HEK293 (cell line): ENCODE measurements at regions not wholly inside any gene's neighbourhood (a gene's known extent, or its start where the extent isn't known, plus 50 kb on each side); places are given as distances from the start of the nearest gene placed in this dataset.
A peak's percentile ranks its signal among the peaks of the same experiment; 100 is the strongest.
"Not testable (repeated sequence)": the region's sequence is repeated elsewhere in the genome, so short reads cannot be mapped to it uniquely, and the experiment has no call there.

ENCODE experiments used
- CTCF ChIA-PET: fragments of 350-600 bp; formaldehyde crosslinking; extraction: SDS; loops from one replicate; lab custom pipeline; 2021; ENCODE audit warnings: antibody characterized with exemption; lab: Yijun Ruan, JAX
- POLR2A ChIA-PET: fragments of 300-600 bp; formaldehyde crosslinking; extraction: SDS; loops from one replicate; lab custom pipeline; 2020; ENCODE audit warnings: antibody characterized with exemption, inconsistent platforms; lab: Yijun Ruan, JAX
- H3K27ac ChIP-seq: fragments of 200-500 bp; sonication (Bioruptor generic); 2 replicates; pipeline ENCODE4 v1.5.1; 2014; ENCODE audit warnings: low read depth, low read length, control low read depth, inconsistent platforms; ENCODE audit errors: extremely low read depth
- H3K36me3 ChIP-seq, 2 experiments: fragments of 200-500 bp in 1 of 2; sonication (Bioruptor generic) in 1 of 2; 1 replicate in 1 of 2; 2 replicates in 1 of 2; pipeline ENCODE4 v1.5.1; 2014 to 2017; ENCODE audit warnings: inconsistent platforms in 2 of 2, low read length in 2 of 2; ENCODE audit not compliant: control insufficient read depth in 2 of 2, insufficient read depth in 1 of 2
- H3K4me1 ChIP-seq: fragments of 200-500 bp; sonication (Bioruptor generic); 2 replicates; pipeline ENCODE4 v1.5.1; 2014; ENCODE audit warnings: mild to moderate bottlenecking, low read length, inconsistent platforms; ENCODE audit not compliant: control insufficient read depth, insufficient read depth
- H3K4me3 ChIP-seq: 2 replicates; pipeline ENCODE4 v1.5.1; 2011; ENCODE audit warnings: low read depth, mild to moderate bottlenecking, control low read depth, low read length, moderate library complexity
- H3K9me3 ChIP-seq: fragments of 200-500 bp; sonication (Bioruptor generic); 2 replicates; pipeline ENCODE4 v1.5.1; 2014; ENCODE audit warnings: low read depth, low read length, inconsistent platforms; ENCODE audit not compliant: control insufficient read depth, insufficient read depth
- EGR2 ChIP-seq: fragments of 450-650 bp; formaldehyde crosslinking; IDR thresholded peaks from 2 replicates; pipeline ENCODE4 v1.5.1; 2016; ENCODE audit warnings: low read depth, missing biosample characterization, missing genetic modification characterization
- IKZF3 ChIP-seq: fragments of 450-650 bp; IDR thresholded peaks from 2 replicates; pipeline ENCODE4 v1.5.0; 2018; ENCODE audit warnings: missing biosample characterization, mild to moderate bottlenecking, missing genetic modification characterization, moderate library complexity
- INSM2 ChIP-seq: fragments of 450-650 bp; formaldehyde crosslinking; IDR thresholded peaks from 2 replicates; pipeline ENCODE4 v1.5.1; 2016; ENCODE audit warnings: missing biosample characterization, missing genetic modification characterization
- KLF1 ChIP-seq: fragments of 450-650 bp; formaldehyde crosslinking; IDR thresholded peaks from 2 replicates; pipeline ENCODE4 v1.5.1; 2016; ENCODE audit warnings: missing biosample characterization, missing genetic modification characterization
- KLF10 ChIP-seq: fragments of 450-650 bp; IDR thresholded peaks from 2 replicates; pipeline ENCODE4 v1.5.1; 2018; ENCODE audit warnings: missing biosample characterization, mild to moderate bottlenecking, missing genetic modification characterization
- OSR2 ChIP-seq: fragments of 450-650 bp; formaldehyde crosslinking; IDR thresholded peaks from 2 replicates; pipeline ENCODE4 v1.5.1; 2016; ENCODE audit warnings: missing biosample characterization, missing genetic modification characterization
- PRDM1 ChIP-seq: fragments of 450-650 bp; formaldehyde crosslinking; IDR thresholded peaks from 2 replicates; pipeline ENCODE4; 2016; ENCODE audit warnings: missing biosample characterization, missing genetic modification characterization
- SP2 ChIP-seq: fragments of 450-650 bp; formaldehyde crosslinking; IDR thresholded peaks from 2 replicates; pipeline ENCODE4 v1.5.1; 2016; ENCODE audit warnings: missing biosample characterization, missing genetic modification characterization
- SP3 ChIP-seq: fragments of 450-650 bp; formaldehyde crosslinking; IDR thresholded peaks from 2 replicates; pipeline ENCODE4 v1.5.1; 2016; ENCODE audit warnings: missing biosample characterization, missing genetic modification characterization
- YY1 ChIP-seq: fragments of 450-650 bp; formaldehyde crosslinking; IDR thresholded peaks from 2 replicates; pipeline ENCODE4 v1.5.1; 2018; ENCODE audit warnings: missing biosample characterization, missing genetic modification characterization
- ZBTB17 ChIP-seq: fragments of 450-650 bp; formaldehyde crosslinking; IDR thresholded peaks from 2 replicates; pipeline ENCODE4 v1.5.1; 2016; ENCODE audit warnings: missing biosample characterization, missing genetic modification characterization
- ZBTB20 ChIP-seq: fragments of 450-650 bp; formaldehyde crosslinking; IDR thresholded peaks from 2 replicates; pipeline ENCODE4 v1.5.1; 2016; ENCODE audit warnings: missing biosample characterization, missing genetic modification characterization
- ZBTB26 ChIP-seq: fragments of 450-650 bp; formaldehyde crosslinking; optimal IDR thresholded peaks from 2 replicates; pipeline ENCODE3; 2016; ENCODE audit warnings: missing biosample characterization, mild to moderate bottlenecking, missing genetic modification characterization
- ZBTB48 ChIP-seq: fragments of 450-650 bp; formaldehyde crosslinking; IDR thresholded peaks from 2 replicates; pipeline ENCODE4 v1.5.1; 2016; ENCODE audit warnings: missing biosample characterization, missing genetic modification characterization
- ZBTB8A ChIP-seq: fragments of 450-650 bp; formaldehyde crosslinking; IDR thresholded peaks from 2 replicates; pipeline ENCODE4 v1.5.1; 2016; ENCODE audit warnings: missing biosample characterization, missing genetic modification characterization
- ZEB2 ChIP-seq: fragments of 450-650 bp; formaldehyde crosslinking; IDR thresholded peaks from 2 replicates; pipeline ENCODE4 v1.5.1; 2016; ENCODE audit warnings: missing biosample characterization, missing genetic modification characterization
- ZFHX2 ChIP-seq: fragments of 450-650 bp; formaldehyde crosslinking; conservative IDR thresholded peaks from 2 replicates; pipeline ENCODE4 v1.5.1; 2016; ENCODE audit warnings: missing biosample characterization, missing genetic modification characterization
- ZFP69B ChIP-seq: fragments of 450-650 bp; formaldehyde crosslinking; IDR thresholded peaks from 2 replicates; pipeline ENCODE4 v1.5.1; 2016; ENCODE audit warnings: missing biosample characterization, missing genetic modification characterization
- ZNF335 ChIP-seq: fragments of 450-650 bp; formaldehyde crosslinking; conservative IDR thresholded peaks from 2 replicates; pipeline ENCODE4 v1.5.1; 2016; ENCODE audit warnings: missing biosample characterization, missing genetic modification characterization
- ZNF561 ChIP-seq: fragments of 450-650 bp; IDR thresholded peaks from 2 replicates; pipeline ENCODE4 v1.5.1; 2018; ENCODE audit warnings: missing biosample characterization, missing genetic modification characterization, borderline replicate concordance
- ZXDB ChIP-seq: fragments of 450-650 bp; formaldehyde crosslinking; IDR thresholded peaks from 2 replicates; pipeline ENCODE4 v1.5.1; 2016; ENCODE audit warnings: missing biosample characterization, missing genetic modification characterization
- TF ChIP-seq, protein P1 (sequence below): fragments of 450-650 bp; IDR thresholded peaks from 2 replicates; pipeline ENCODE4 v1.5.1; 2018; ENCODE audit warnings: missing biosample characterization, mild to moderate bottlenecking, missing genetic modification characterization
- TF ChIP-seq, protein P2 (sequence below): fragments of 450-650 bp; formaldehyde crosslinking; IDR thresholded peaks from 2 replicates; pipeline ENCODE4 v1.5.1; 2016; ENCODE audit warnings: missing biosample characterization, missing genetic modification characterization

DNA sequence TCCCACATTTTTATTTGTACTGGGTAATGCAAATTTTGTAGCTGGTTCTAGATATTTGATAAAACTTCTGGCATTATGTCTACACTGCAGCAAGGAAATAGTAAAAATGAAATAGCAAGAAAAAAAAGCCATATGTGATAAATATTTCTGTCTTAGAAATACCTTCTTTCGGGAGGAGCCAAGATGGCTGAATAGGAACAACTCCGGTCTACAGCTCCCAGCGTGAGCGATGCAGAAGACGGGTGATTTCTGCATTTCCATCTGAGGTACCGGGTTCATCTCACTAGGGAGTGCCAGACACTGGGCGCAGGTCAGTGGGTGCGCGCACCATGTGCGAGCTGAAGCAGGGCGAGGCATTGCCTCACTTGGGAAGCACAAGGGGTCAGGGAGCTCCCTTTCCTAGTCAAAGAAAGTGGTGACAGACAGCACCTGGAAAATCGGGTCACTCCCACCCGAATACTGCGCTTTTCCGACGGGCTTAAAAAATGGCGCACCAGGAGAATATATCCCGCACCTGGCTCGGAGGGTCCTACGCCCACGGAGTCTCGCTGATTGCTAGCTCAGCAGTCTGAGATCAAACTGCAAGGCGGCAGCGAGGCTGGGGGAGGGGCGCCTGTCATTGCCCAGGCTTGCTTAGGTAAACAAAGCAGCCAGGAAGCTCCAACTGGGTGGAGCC is 461.4 kb downstream of the ZWINT start:
- H3K27ac ChIP-seq, H3K4me3 ChIP-seq, H3K36me3 ChIP-seq, H3K4me1 ChIP-seq, CTCF ChIA-PET, POLR2A ChIA-PET, H3K9me3 ChIP-seq: not testable (repeated sequence)
- 0 out of 2 replicates have a peak, but pooled peaks have one; percentile 17 for TF ChIP-seq ZXDB (tag by site-specific recombination)
- TF ChIP-seq ZBTB48 (tag by site-specific recombination) = peak; percentile 69
- TF ChIP-seq INSM2 = 0 out of 2 replicates have a peak, but pooled peaks have one; percentile 26
- TF ChIP-seq, protein P1, sequence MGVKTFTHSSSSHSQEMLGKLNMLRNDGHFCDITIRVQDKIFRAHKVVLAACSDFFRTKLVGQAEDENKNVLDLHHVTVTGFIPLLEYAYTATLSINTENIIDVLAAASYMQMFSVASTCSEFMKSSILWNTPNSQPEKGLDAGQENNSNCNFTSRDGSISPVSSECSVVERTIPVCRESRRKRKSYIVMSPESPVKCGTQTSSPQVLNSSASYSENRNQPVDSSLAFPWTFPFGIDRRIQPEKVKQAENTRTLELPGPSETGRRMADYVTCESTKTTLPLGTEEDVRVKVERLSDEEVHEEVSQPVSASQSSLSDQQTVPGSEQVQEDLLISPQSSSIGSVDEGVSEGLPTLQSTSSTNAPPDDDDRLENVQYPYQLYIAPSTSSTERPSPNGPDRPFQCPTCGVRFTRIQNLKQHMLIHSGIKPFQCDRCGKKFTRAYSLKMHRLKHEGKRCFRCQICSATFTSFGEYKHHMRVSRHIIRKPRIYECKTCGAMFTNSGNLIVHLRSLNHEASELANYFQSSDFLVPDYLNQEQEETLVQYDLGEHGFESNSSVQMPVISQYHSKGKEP (tag by site-specific recombination) = peak; percentile 8; the same call in 1 of the 2 replicates
- peak; percentile 80 for TF ChIP-seq ZFP69B (tag by site-specific recombination)
- TF ChIP-seq ZBTB8A (tag by site-specific recombination) = peak; percentile 69
- peak; percentile 26; the same call in 1 of the 2 replicates for TF ChIP-seq PRDM1
- TF ChIP-seq SP2 (tag by site-specific recombination) = peak; percentile 21
- peak; percentile 23; the same call in 1 of the 2 replicates for TF ChIP-seq KLF10 (tag by site-specific recombination)
- peak; percentile 67 for TF ChIP-seq ZBTB17 (tag by site-specific recombination)
- TF ChIP-seq ZFHX2 (tag by site-specific recombination) = peak; percentile 23; the same call in 1 of the 2 replicates
- TF ChIP-seq IKZF3 (tag by site-specific recombination) = peak; percentile 79
- TF ChIP-seq ZNF335 = peak; percentile 56
- TF ChIP-seq, protein P2, sequence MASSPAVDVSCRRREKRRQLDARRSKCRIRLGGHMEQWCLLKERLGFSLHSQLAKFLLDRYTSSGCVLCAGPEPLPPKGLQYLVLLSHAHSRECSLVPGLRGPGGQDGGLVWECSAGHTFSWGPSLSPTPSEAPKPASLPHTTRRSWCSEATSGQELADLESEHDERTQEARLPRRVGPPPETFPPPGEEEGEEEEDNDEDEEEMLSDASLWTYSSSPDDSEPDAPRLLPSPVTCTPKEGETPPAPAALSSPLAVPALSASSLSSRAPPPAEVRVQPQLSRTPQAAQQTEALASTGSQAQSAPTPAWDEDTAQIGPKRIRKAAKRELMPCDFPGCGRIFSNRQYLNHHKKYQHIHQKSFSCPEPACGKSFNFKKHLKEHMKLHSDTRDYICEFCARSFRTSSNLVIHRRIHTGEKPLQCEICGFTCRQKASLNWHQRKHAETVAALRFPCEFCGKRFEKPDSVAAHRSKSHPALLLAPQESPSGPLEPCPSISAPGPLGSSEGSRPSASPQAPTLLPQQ (tag by site-specific recombination) = peak; percentile 47; the same call in 1 of the 2 replicates
- 0 out of 2 replicates have a peak, but pooled peaks have one; percentile 28 for TF ChIP-seq ZNF561
- TF ChIP-seq KLF1 (tag by site-specific recombination) = peak; percentile 53; the same call in 1 of the 2 replicates
- peak; percentile 42 for TF ChIP-seq OSR2
- TF ChIP-seq YY1 = peak; percentile 57
- peak; percentile 57 for TF ChIP-seq ZBTB26 (tag by site-specific recombination)
- TF ChIP-seq EGR2 (tag by site-specific recombination) = peak; percentile 42; the same call in 1 of the 2 replicates
- peak; percentile 56; the same call in 1 of the 2 replicates for TF ChIP-seq ZEB2 (tag by site-specific recombination)
- peak; percentile 24; the same call in 1 of the 2 replicates for TF ChIP-seq ZBTB20 (tag by site-specific recombination)
- 0 out of 2 replicates have a peak, but pooled peaks have one; percentile 30 for TF ChIP-seq SP3
